WTC11 (cell line): ENCODE measurements at regions not wholly inside any gene's neighbourhood (a gene's known extent, or its start where the extent isn't known, plus 50 kb on each side); places are given as distances from the start of the nearest gene placed in this dataset.

Experiments used
- ATF2 ChIP-seq: sonication (generic); formaldehyde crosslinking; IDR thresholded peaks from 2 replicates; pipeline ENCODE4 v1.8.1; 2022; ENCODE audit warnings: low read depth, missing genetic modification reagents, borderline replicate concordance
- CTCF ChIP-seq: fragments of 200-600 bp; IDR thresholded peaks from 2 replicates; pipeline ENCODE4 v1.8.0; 2022; ENCODE audit warnings: antibody characterized with exemption
- IRF2 ChIP-seq: sonication (generic); formaldehyde crosslinking; IDR thresholded peaks from 2 replicates; pipeline ENCODE4 v1.8.0; 2022; ENCODE audit warnings: low read depth, missing genetic modification reagents, borderline replicate concordance
- KAT7 ChIP-seq: sonication (generic); formaldehyde crosslinking; IDR thresholded peaks from 2 replicates; pipeline ENCODE4 v1.8.1; 2023; ENCODE audit warnings: missing genetic modification reagents, mild to moderate bottlenecking, borderline replicate concordance
- MAX ChIP-seq: sonication (generic); formaldehyde crosslinking; IDR thresholded peaks from 2 replicates; pipeline ENCODE4 v1.8.0; 2022; ENCODE audit warnings: mild to moderate bottlenecking, missing genetic modification reagents
- MYBL2 ChIP-seq: sonication (generic); formaldehyde crosslinking; IDR thresholded peaks from 2 replicates; pipeline ENCODE4 v1.8.1; 2023; ENCODE audit warnings: mild to moderate bottlenecking, moderate library complexity, missing genetic modification reagents
- SMAD3 ChIP-seq: sonication (generic); formaldehyde crosslinking; IDR thresholded peaks from 2 replicates; pipeline ENCODE4 v1.8.0; 2022; ENCODE audit warnings: missing genetic modification reagents, mild to moderate bottlenecking, borderline replicate concordance
- SMAD4 ChIP-seq: sonication (generic); formaldehyde crosslinking; IDR thresholded peaks from 2 replicates; pipeline ENCODE4 v1.8.0; 2022; ENCODE audit warnings: mild to moderate bottlenecking, missing genetic modification reagents
- TEAD4 ChIP-seq: sonication (generic); formaldehyde crosslinking; IDR thresholded peaks from 2 replicates; pipeline ENCODE4 v1.8.0; 2022; ENCODE audit warnings: mild to moderate bottlenecking, missing genetic modification reagents
- TP53 ChIP-seq: sonication (generic); formaldehyde crosslinking; IDR thresholded peaks from 2 replicates; pipeline ENCODE4 v1.8.1; 2023; ENCODE audit warnings: mild to moderate bottlenecking, missing genetic modification reagents
- ZBTB21 ChIP-seq: sonication (generic); formaldehyde crosslinking; IDR thresholded peaks from 2 replicates; pipeline ENCODE4 v1.8.1; 2023; ENCODE audit warnings: mild to moderate bottlenecking, missing genetic modification reagents, borderline replicate concordance
- ZNF317 ChIP-seq: sonication (generic); formaldehyde crosslinking; IDR thresholded peaks from 2 replicates; pipeline ENCODE4 v1.8.1; 2023; ENCODE audit warnings: low read depth, mild to moderate bottlenecking, moderate library complexity, missing genetic modification reagents, borderline replicate concordance

- TF ChIP-seq ATF2 (CRISPR knock-in tag) (no peak), MYBL2 (CRISPR knock-in tag) (no peak), CTCF (no peak), IRF2 (CRISPR knock-in tag) (no peak), SMAD4 (no peak), MAX (CRISPR knock-in tag) (no peak), ZBTB21 (no peak), ZNF317 (CRISPR knock-in tag) (no peak), TP53 (CRISPR knock-in tag) (no peak), TEAD4 (CRISPR knock-in tag) (no peak), KAT7 (CRISPR knock-in tag) (no peak), SMAD3 (CRISPR knock-in tag) (no peak)
Observed at GRCh38 chr7:98748090-98748489, 121.7 kb downstream of the TMEM130 start.
